Loucy (cell line): ENCODE measurements at regions not wholly inside any gene's neighbourhood (a gene's known extent, or its start where the extent isn't known, plus 50 kb on each side); places are given as distances from the start of the nearest gene placed in this dataset.

ENCODE experiments used
- H2AFZ ChIP-seq: fragments of 200-600 bp; sonication (generic); 2 replicates; pipeline ENCODE4 v1.6.0; 2016; ENCODE audit warnings: antibody characterized with exemption, mild to moderate bottlenecking, low read length, moderate library complexity
- H3F3A ChIP-seq: fragments of 200-600 bp; 2 replicates; pipeline ENCODE4 v1.6.0; 2016; ENCODE audit warnings: antibody characterized with exemption, low read depth, mild to moderate bottlenecking
- H3K27me3 ChIP-seq: fragments of 200-600 bp; sonication (generic); 2 replicates; pipeline ENCODE4 v1.6.1; 2014; ENCODE audit warnings: low read length, mild to moderate bottlenecking; ENCODE audit not compliant: insufficient read depth, poor library complexity, severe bottlenecking
- H3K36me3 ChIP-seq: fragments of 200-600 bp; sonication (generic); 2 replicates; pipeline ENCODE4 v1.6.1; 2016; ENCODE audit warnings: low read length; ENCODE audit not compliant: insufficient read depth
- H3K4me1 ChIP-seq: fragments of 200-600 bp; sonication (generic); 2 replicates; pipeline ENCODE4 v1.5.1; 2014; ENCODE audit warnings: low read length, mild to moderate bottlenecking; ENCODE audit not compliant: insufficient read depth, poor library complexity, severe bottlenecking
- H3K4me2 ChIP-seq: fragments of 200-600 bp; sonication (generic); 2 replicates; pipeline ENCODE4 v1.6.0; 2014; ENCODE audit warnings: antibody characterized with exemption, low read length, low read depth, mild to moderate bottlenecking; ENCODE audit not compliant: poor library complexity, severe bottlenecking
- H3K4me3 ChIP-seq: fragments of 200-600 bp; sonication (generic); 2 replicates; pipeline ENCODE4 v1.5.1; 2014; ENCODE audit warnings: low read length, mild to moderate bottlenecking, mixed read lengths; ENCODE audit not compliant: poor library complexity, severe bottlenecking
- H3K79me2 ChIP-seq: fragments of 200-600 bp; sonication (generic); 2 replicates; pipeline ENCODE4 v1.6.1; 2014; ENCODE audit warnings: low read length; ENCODE audit not compliant: insufficient read depth
- H3K9ac ChIP-seq: fragments of 200-600 bp; sonication (generic); 2 replicates; pipeline ENCODE4 v1.6.0; 2014; ENCODE audit warnings: mild to moderate bottlenecking, low read depth, low read length, moderate library complexity; ENCODE audit not compliant: poor library complexity, severe bottlenecking
- H3K9me2 ChIP-seq: fragments of 200-600 bp; sonication (generic); replicated peaks from 2 replicates; pipeline ENCODE4 v1.6.1; 2016; ENCODE audit warnings: low read depth, low read length, mixed read lengths
- H3K9me3 ChIP-seq: fragments of 200-600 bp; sonication (generic); 2 replicates; pipeline ENCODE4 v1.6.1; 2014; ENCODE audit warnings: mild to moderate bottlenecking, antibody characterized with exemption, low read length, low read depth; ENCODE audit not compliant: insufficient read depth
- H4K20me1 ChIP-seq: fragments of 200-600 bp; sonication (generic); 2 replicates; pipeline ENCODE4 v1.6.0; 2014; ENCODE audit warnings: antibody characterized with exemption, low read length, mild to moderate bottlenecking; ENCODE audit not compliant: insufficient read depth, poor library complexity, severe bottlenecking
- EZH2phosphoT487 ChIP-seq: fragments of 200-600 bp; IDR thresholded peaks from 2 replicates; pipeline ENCODE4 v1.6.1; 2018; ENCODE audit warnings: antibody characterized with exemption, mild to moderate bottlenecking, moderate library complexity, borderline replicate concordance
- TF ChIP-seq, protein P1 (sequence below): fragments of 200-600 bp; sonication (generic); conservative IDR thresholded peaks from 2 replicates; pipeline ENCODE4 v1.5.1; 2014; ENCODE audit warnings: mild to moderate bottlenecking, antibody characterized with exemption, low read length

DNA sequence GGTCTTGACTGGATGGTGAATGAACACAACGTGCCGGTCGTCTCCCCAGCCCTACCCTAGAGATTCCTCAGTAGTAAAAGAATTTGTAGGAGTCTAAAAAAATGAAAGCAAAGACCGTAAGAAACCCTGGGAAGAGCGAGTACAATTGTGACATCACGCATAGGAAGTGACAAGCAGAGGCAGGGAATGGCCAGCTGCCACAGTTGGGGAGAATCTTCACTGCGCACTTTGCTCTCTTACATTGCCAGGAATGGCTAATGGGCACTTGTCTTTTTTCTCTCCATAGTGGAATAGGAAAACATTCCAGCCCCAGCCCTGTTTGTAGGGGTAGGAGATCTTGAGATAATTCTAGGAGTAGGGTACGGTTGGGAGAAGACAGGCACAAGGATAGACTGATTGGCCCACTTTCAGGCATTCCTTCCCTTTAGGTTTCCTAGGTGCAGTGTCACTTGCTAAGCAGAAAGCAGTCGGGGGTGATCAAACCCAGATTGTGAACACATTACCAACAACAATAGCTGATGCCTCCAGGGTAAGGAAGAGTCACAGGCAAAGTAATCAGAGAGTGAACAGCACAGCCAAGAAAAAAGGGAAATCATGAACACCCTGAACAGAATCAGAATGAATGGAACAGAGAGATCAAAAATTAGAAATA is 302.7 kb downstream of the MAN2A1 start:
- no peak for TF ChIP-seq EZH2phosphoT487
- TF ChIP-seq, protein P1, sequence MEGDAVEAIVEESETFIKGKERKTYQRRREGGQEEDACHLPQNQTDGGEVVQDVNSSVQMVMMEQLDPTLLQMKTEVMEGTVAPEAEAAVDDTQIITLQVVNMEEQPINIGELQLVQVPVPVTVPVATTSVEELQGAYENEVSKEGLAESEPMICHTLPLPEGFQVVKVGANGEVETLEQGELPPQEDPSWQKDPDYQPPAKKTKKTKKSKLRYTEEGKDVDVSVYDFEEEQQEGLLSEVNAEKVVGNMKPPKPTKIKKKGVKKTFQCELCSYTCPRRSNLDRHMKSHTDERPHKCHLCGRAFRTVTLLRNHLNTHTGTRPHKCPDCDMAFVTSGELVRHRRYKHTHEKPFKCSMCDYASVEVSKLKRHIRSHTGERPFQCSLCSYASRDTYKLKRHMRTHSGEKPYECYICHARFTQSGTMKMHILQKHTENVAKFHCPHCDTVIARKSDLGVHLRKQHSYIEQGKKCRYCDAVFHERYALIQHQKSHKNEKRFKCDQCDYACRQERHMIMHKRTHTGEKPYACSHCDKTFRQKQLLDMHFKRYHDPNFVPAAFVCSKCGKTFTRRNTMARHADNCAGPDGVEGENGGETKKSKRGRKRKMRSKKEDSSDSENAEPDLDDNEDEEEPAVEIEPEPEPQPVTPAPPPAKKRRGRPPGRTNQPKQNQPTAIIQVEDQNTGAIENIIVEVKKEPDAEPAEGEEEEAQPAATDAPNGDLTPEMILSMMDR, result no peak
- Histone ChIP-seq H3K9me3 (no peaks in the 10 kb centered on the region), H3F3A (no peaks in the 10 kb centered on the region), H2AFZ (no peak overlapping the region), H3K4me1 (no peaks in the 10 kb centered on the region), H3K9me2 (no peaks in the 10 kb centered on the region), H3K4me2 (no peak overlapping the region), H3K36me3 (no peaks in the 10 kb centered on the region), H3K27me3 (no peaks in the 10 kb centered on the region), H4K20me1 (no peaks in the 10 kb centered on the region), H3K4me3 (no peak overlapping the region), H3K79me2 (no peaks in the 10 kb centered on the region), H3K9ac (no peak overlapping the region)

DNA sequence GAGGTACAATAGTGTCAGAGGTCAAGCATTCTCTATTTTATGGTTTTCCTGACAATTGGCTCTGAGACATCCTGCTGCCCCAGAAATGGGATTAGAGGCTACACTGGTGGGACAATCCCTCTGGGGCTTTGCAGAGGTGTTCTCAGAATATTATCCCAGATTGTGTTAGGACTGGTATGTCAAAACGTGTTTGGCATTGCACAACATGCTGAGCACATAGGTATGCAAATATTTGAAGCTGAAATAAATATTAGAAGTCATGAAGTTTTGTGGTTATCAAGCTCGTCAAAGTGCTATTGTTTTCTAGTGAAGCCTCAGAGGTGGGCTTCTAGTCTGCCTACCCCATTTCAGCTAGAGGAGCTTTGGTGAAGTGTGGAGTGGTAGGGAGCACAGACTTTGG is 304.4 kb downstream of the MAN2A1 start:
- Histone ChIP-seq H3K4me3 (no peak overlapping the region), H3K4me2 (no peak overlapping the region), H3K79me2 (no peaks in the 10 kb centered on the region), H3F3A (no peaks in the 10 kb centered on the region), H3K4me1 (no peaks in the 10 kb centered on the region), H3K9me2 (no peaks in the 10 kb centered on the region), H2AFZ (no peak overlapping the region), H4K20me1 (no peaks in the 10 kb centered on the region), H3K9me3 (no peaks in the 10 kb centered on the region), H3K36me3 (no peaks in the 10 kb centered on the region), H3K9ac (no peak overlapping the region), H3K27me3 (no peaks in the 10 kb centered on the region)
- no peak for TF ChIP-seq EZH2phosphoT487
- TF ChIP-seq, protein P1, result no peak

DNA sequence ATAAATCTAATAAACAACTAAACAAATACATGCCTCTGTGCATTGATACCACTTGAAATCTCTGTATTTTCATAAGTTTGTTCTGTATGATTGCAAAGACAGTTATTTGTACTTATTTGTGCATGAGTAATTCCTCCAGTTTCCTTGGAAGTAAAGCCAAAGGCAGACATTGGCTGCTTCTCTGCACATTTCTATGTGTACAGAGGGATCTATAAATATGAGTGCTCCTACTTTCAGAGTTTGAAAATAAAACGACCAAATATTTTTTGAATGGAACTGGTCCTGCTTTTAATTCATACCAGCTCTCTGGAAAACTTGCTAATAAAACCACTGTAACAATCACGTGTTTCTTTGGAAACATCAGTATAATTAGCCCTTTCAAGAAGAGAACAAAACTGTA is 306.5 kb downstream of the MAN2A1 start:
- Histone ChIP-seq H3K36me3 (no peaks in the 10 kb centered on the region), H3K9me2 (no peaks in the 10 kb centered on the region), H3K79me2 (no peaks in the 10 kb centered on the region), H3K4me3 (no peak overlapping the region), H4K20me1 (no peaks in the 10 kb centered on the region), H3K9ac (no peak overlapping the region), H3K4me1 (no peaks in the 10 kb centered on the region), H2AFZ (no peak overlapping the region), H3K9me3 (no peaks in the 10 kb centered on the region), H3K4me2 (no peak overlapping the region), H3K27me3 (no peaks in the 10 kb centered on the region), H3F3A (no peaks in the 10 kb centered on the region)
- TF ChIP-seq, protein P1, result no peak
- no peak for TF ChIP-seq EZH2phosphoT487
